PC-9 (cell line): ENCODE measurements at regions not wholly inside any gene's neighbourhood (a gene's known extent, or its start where the extent isn't known, plus 50 kb on each side); places are given as distances from the start of the nearest gene placed in this dataset.

ENCODE experiments used
- EZH2 ChIP-seq: fragments of 200-600 bp; sonication (generic); IDR thresholded peaks from 2 replicates; pipeline ENCODE4 v1.8.0; 2017; ENCODE audit warnings: antibody characterized with exemption, low read depth
- TF ChIP-seq, protein P1 (sequence below): fragments of 200-600 bp; sonication (generic); conservative IDR thresholded peaks from 2 replicates; pipeline ENCODE4 v1.6.1; 2017; ENCODE audit warnings: mixed run types, antibody characterized with exemption, mild to moderate bottlenecking, moderate library complexity

DNA sequence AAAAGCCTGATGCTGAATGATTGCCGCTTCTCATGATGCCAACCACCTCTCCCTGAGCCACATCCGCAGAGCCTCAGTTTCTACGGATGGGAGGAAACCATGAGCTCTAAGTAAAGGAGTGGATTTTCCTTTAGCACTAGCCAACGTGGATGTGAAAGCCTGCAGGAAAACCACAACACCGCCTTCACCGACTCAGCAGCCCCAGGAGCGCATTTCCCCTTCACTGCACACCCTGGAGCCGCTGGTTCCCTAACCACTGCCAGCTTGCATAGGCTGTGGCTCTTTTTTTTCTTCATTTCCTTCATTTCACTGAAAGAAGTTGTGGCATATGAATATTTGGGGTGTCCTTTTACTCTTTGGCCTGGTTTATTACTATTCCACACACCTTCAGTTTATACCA, 50.5 kb upstream of the SSTR4 start:
- TF ChIP-seq, protein P1, sequence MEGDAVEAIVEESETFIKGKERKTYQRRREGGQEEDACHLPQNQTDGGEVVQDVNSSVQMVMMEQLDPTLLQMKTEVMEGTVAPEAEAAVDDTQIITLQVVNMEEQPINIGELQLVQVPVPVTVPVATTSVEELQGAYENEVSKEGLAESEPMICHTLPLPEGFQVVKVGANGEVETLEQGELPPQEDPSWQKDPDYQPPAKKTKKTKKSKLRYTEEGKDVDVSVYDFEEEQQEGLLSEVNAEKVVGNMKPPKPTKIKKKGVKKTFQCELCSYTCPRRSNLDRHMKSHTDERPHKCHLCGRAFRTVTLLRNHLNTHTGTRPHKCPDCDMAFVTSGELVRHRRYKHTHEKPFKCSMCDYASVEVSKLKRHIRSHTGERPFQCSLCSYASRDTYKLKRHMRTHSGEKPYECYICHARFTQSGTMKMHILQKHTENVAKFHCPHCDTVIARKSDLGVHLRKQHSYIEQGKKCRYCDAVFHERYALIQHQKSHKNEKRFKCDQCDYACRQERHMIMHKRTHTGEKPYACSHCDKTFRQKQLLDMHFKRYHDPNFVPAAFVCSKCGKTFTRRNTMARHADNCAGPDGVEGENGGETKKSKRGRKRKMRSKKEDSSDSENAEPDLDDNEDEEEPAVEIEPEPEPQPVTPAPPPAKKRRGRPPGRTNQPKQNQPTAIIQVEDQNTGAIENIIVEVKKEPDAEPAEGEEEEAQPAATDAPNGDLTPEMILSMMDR: no peak
- TF ChIP-seq EZH2: no peak
